ENCODE measurements at regions not wholly inside any gene's neighbourhood (a gene's known extent, or its start where the extent isn't known, plus 50 kb on each side); places are given as distances from the start of the nearest gene placed in this dataset.

DNA sequence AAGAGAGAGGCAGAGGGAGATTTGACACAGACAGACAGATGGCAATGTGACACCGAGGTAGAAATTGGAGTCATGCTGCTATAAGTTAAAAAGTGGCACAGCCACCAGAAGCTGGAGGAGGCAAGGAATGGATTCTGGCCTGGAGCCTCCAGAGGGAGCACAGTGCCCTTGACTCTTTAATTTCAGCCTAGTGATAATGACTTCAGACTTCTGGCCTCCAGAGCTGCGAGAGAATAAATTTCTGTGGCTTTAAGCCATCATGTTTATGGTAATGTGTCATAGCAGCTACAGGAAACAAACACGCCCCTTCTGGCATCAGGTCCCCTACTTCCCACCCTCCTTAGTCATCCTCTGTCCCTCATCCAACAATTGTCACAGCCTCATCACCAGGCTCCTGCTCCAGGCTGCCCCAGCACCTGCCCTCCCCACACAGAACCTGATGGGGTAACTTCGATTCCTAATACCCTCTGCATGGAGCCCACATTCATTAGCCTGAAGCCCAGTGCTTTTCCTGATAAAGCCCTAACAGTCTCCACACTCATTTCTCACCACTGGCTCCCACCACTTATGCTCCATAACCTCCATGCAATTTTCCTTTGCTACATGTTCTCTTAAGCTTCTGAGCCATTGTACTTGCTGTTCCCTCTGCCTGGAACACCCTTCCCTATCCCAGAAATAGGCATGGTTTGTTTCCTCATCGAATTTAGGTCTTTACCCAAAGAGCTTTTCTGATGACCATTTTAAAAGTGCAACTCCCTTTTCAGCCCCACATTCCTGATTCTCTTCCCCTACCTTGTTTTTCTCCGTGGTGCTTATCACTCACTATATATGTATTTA, 69.7 kb upstream of the TOX2 start:
- 33 to 38% (median 37%) methylated on average over 6 of the region's 6 CpGs for WGBS, 4 donors
- peak; percentile 21 to 96 (median 92) for ATAC-seq
- Histone ChIP-seq H3K9me3 (no peaks in the 10 kb centered on the region), H3K4me3 (no peak overlapping the region), H3K4me1 (peaks cover 0 to 13% (median 3%) of the 10 kb centered on the region in 12 donors), H3K27ac (peak overlapping the region in 2 of 12 donors; percentile 14 to 30), H3K27me3 (peaks cover 0 to 7% (median 0%) of the 10 kb centered on the region in 9 donors), H3K36me3 (no peaks in the 10 kb centered on the region)
- intact Hi-C loops (cut with DNase I) = loop anchor here in 7 of 10 donors (2.0 to 10.0 kb wide), 8 partner anchors 78 to 240 kb away; no protein-coding TSS in a partner anchor
- peak in 2 of 5 donors; percentile 64 to 65 for DNase-seq
- TF ChIP-seq, protein P1, sequence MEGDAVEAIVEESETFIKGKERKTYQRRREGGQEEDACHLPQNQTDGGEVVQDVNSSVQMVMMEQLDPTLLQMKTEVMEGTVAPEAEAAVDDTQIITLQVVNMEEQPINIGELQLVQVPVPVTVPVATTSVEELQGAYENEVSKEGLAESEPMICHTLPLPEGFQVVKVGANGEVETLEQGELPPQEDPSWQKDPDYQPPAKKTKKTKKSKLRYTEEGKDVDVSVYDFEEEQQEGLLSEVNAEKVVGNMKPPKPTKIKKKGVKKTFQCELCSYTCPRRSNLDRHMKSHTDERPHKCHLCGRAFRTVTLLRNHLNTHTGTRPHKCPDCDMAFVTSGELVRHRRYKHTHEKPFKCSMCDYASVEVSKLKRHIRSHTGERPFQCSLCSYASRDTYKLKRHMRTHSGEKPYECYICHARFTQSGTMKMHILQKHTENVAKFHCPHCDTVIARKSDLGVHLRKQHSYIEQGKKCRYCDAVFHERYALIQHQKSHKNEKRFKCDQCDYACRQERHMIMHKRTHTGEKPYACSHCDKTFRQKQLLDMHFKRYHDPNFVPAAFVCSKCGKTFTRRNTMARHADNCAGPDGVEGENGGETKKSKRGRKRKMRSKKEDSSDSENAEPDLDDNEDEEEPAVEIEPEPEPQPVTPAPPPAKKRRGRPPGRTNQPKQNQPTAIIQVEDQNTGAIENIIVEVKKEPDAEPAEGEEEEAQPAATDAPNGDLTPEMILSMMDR (IDR thresholded peaks at IDR 0.05) = peak in 6 of 12 donors; percentile 14 to 35 (median 21)
- no peak for TF ChIP-seq POLR2A (IDR thresholded peaks at IDR 0.05)

GRCh38 chr20:43843965-43844660, 70.5 kb upstream of the TOX2 start:
- H3K36me3 ChIP-seq = no peaks in the 10 kb centered on the region
- intact Hi-C loops (cut with DNase I) = loop anchor here in 6 of 10 donors (2.0 to 10.0 kb wide), 7 partner anchors 77 to 241 kb away; no protein-coding TSS in a partner anchor
- DNase-seq (no peak), ATAC-seq (no peak)
- peaks cover 0 to 7% (median 0%) of the 10 kb centered on the region in 9 donors for H3K27me3 ChIP-seq
- no peaks in the 10 kb centered on the region for H3K9me3 ChIP-seq
- no peak overlapping the region for H3K4me3 ChIP-seq
- no peak for TF ChIP-seq POLR2A (IDR thresholded peaks at IDR 0.05)
- TF ChIP-seq, protein P1 (IDR thresholded peaks at IDR 0.05) = no peak
- peaks cover 0 to 9% (median 0%) of the 10 kb centered on the region in 12 donors for H3K4me1 ChIP-seq
- WGBS, 4 donors = 89 to 96% (median 91%) methylated on average over 6 of the region's 6 CpGs
- peak overlapping the region in 1 of 12 donors; percentile 30 for H3K27ac ChIP-seq

DNA sequence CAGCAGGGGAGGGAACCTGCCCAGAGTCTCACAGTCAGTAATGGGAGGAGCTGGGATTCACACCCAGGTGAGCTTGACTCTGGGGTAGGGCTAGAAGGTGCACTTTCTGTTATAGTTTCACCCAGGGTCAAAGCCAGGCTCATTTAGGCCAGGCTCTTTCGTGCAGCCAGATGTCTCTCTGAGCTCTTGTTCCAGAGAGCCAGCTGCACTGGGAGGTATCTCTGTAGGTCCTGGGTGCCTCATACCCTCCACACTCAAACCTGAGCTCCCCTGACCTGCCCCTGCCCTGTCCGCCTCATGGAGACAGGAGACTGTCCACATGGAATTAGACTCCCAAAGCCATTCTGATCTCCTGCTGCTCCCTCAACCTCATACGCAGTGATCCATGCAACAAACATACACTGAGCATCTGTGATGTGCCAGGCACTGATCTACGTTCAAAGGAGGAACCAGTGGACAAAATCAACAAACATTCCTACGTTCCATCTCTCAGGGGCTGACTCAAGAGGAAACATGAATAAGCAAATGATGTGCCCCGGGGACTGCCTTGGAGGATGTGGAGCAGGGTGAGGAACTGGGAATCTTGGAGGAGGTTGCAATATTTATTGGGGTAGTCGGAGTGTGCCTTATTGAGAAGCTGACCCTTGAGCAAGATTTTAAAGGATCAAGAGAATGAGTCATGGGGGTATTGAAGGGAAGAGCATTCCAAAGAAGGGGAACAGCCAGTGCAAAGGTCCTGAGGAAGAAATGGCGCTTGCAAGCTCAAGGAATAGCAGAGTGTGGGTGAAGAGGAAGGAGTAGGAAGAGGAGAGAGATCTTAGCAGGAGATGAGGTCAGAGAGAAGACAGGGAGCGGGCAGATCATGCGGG, 71.3 kb upstream of the TOX2 start:
- 65 to 76% (median 70%) methylated on average over 9 to 10 of the region's 10 CpGs for WGBS, 4 donors
- ATAC-seq (no peak), DNase-seq (no peak)
- H3K27me3 ChIP-seq = peaks cover 0 to 7% (median 0%) of the 10 kb centered on the region in 9 donors
- intact Hi-C loops (cut with DNase I) = loop anchor here in 6 of 10 donors (5.0 to 10.0 kb wide), 5 partner anchors 76 to 241 kb away; no protein-coding TSS in a partner anchor
- no peaks in the 10 kb centered on the region for H3K36me3 ChIP-seq
- peaks cover 0 to 9% (median 0%) of the 10 kb centered on the region in 12 donors for H3K4me1 ChIP-seq
- no peak for TF ChIP-seq POLR2A (IDR thresholded peaks at IDR 0.05)
- TF ChIP-seq, protein P1 (IDR thresholded peaks at IDR 0.05) = no peak
- H3K9me3 ChIP-seq = no peaks in the 10 kb centered on the region
- H3K27ac ChIP-seq = no peak overlapping the region
- H3K4me3 ChIP-seq = no peak overlapping the region

Measured in heart left ventricle (tissue), 16 donors.